Adrenal gland (tissue), 5 donors: ENCODE measurements at regions not wholly inside any gene's neighbourhood (a gene's known extent, or its start where the extent isn't known, plus 50 kb on each side); places are given as distances from the start of the nearest gene placed in this dataset.

Experiments
- CTCF ChIP-seq, 6 experiments: fragments of 450-650 bp in 4 of 6; fragments of 200-600 bp in 2 of 6; sonication (generic) in 1 of 6; IDR thresholded peaks; 1 replicate in 5 of 6; 2 replicates in 1 of 6; pipeline versions ENCODE4 v1.5.1 to v1.8.0; 2016 to 2021; ENCODE audit warnings: antibody characterized with exemption in 6 of 6, mild to moderate bottlenecking in 2 of 6, moderate library complexity in 1 of 6
- POLR2A ChIP-seq, 2 donors: fragments of 450-650 bp; IDR thresholded peaks; one replicate each; pipeline ENCODE4 v1.6.1; 2017; ENCODE audit warnings: antibody characterized with exemption in 2 of 2, mild to moderate bottlenecking in 2 of 2, moderate library complexity in 1 of 2
- donor health status: DM: no; HTN: no; CAD: no.

- peak; percentile 74 to 90 (median 86) for TF ChIP-seq CTCF (IDR thresholded peaks at IDR 0.05)
- TF ChIP-seq POLR2A (IDR thresholded peaks at IDR 0.05): no peak
Measured at GRCh38 chr6:159104163-159104925, 59.6 kb upstream of the TAGAP start.
